NT2/D1 (cell line): ENCODE measurements at regions not wholly inside any gene's neighbourhood (a gene's known extent, or its start where the extent isn't known, plus 50 kb on each side); places are given as distances from the start of the nearest gene placed in this dataset.

Experiments
- DNase-seq: peaks from one replicate; pipeline ENCODE4 v3.0.0-alpha.2; 2011; ENCODE audit warnings: low read depth, low spot score
- H3K27me3 ChIP-seq: 2 replicates; pipeline ENCODE4 v1.6.0; 2011; ENCODE audit warnings: mild to moderate bottlenecking; ENCODE audit not compliant: insufficient read length, insufficient read depth
- H3K36me3 ChIP-seq: 2 replicates; pipeline ENCODE4 v1.6.1; 2011; ENCODE audit warnings: mild to moderate bottlenecking, low read length, mixed read lengths; ENCODE audit not compliant: insufficient read depth, insufficient read length
- H3K4me1 ChIP-seq: 2 replicates; pipeline ENCODE4 v1.5.1; 2011; ENCODE audit not compliant: insufficient read depth, insufficient read length
- H3K4me3 ChIP-seq: 2 replicates; pipeline ENCODE4 v1.5.1; 2011; ENCODE audit warnings: low read depth; ENCODE audit not compliant: insufficient read length
- H3K9ac ChIP-seq: 2 replicates; pipeline ENCODE4 v1.6.0; 2011; ENCODE audit warnings: low read depth; ENCODE audit not compliant: insufficient read length
- H3K9me3 ChIP-seq: 2 replicates; pipeline ENCODE4 v1.5.1; 2011; ENCODE audit warnings: mild to moderate bottlenecking, low read length; ENCODE audit not compliant: insufficient read depth
- SUZ12 ChIP-seq: IDR thresholded peaks from 2 replicates; pipeline ENCODE4 v1.6.1; 2011; ENCODE audit not compliant: insufficient read length, insufficient read depth; ENCODE audit errors: extremely low read depth
- YY1 ChIP-seq: IDR thresholded peaks from 2 replicates; pipeline ENCODE4 v1.6.1; 2011; ENCODE audit not compliant: insufficient read length, insufficient read depth
- ZNF274 ChIP-seq: IDR thresholded peaks from 2 replicates; pipeline ENCODE4 v1.6.1; 2011; ENCODE audit warnings: mild to moderate bottlenecking, low read depth, low read length

GRCh38 chr12:11959117-11959823 lies 111.5 kb upstream of the BCL2L14 start:
- DNase-seq: no peak
- Histone ChIP-seq H3K9ac (no peak overlapping the region), H3K4me1 (peaks cover 15% of the 10 kb centered on the region), H3K36me3 (no peaks in the 10 kb centered on the region), H3K9me3 (no peaks in the 10 kb centered on the region), H3K4me3 (no peak overlapping the region), H3K27me3 (no peaks in the 10 kb centered on the region)
- no peak for TF ChIP-seq SUZ12
- no peak for TF ChIP-seq YY1
- TF ChIP-seq ZNF274: no peak

- no peaks in the 10 kb centered on the region for H3K36me3 ChIP-seq
- TF ChIP-seq ZNF274 (no peak), SUZ12 (no peak), YY1 (no peak)
- no peaks in the 10 kb centered on the region for H3K9me3 ChIP-seq
- peaks cover 15% of the 10 kb centered on the region for H3K4me1 ChIP-seq
- no peak overlapping the region for H3K4me3 ChIP-seq
- DNase-seq: no peak
- no peaks in the 10 kb centered on the region for H3K27me3 ChIP-seq
- H3K9ac ChIP-seq: no peak overlapping the region
Measured at GRCh38 chr12:11960646-11961045, 110.1 kb upstream of the BCL2L14 start.

- Histone ChIP-seq H3K36me3 (no peaks in the 10 kb centered on the region), H3K27me3 (no peaks in the 10 kb centered on the region), H3K4me1 (peaks cover 15% of the 10 kb centered on the region), H3K4me3 (no peak overlapping the region), H3K9ac (no peak overlapping the region), H3K9me3 (no peaks in the 10 kb centered on the region)
- DNase-seq: no peak
- no peak for TF ChIP-seq SUZ12
- TF ChIP-seq YY1: no peak
- TF ChIP-seq ZNF274: no peak
Measured at GRCh38 chr12:11961686-11962085, 109.1 kb upstream of the BCL2L14 start.

DNA sequence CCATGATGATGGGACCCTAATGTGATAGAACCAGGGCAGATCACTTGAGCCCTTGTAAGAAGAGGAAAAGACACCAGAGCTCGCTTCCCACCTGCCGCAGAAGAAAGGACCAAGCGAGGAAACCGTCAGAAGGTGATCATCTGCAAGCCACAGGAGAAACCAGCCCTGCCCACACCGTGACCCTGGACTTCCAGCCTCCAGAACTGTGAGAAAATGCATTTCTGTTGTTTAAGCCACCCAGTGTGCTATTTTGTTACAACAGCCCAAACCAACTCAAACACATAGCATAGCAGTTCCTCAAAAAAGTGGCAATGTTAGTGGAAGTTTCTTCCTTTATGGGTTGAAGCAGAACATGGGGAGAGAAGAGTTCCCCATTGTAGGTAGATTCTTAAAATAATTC lies 107.9 kb upstream of the BCL2L14 start:
- Histone ChIP-seq H3K27me3 (no peaks in the 10 kb centered on the region), H3K4me3 (no peak overlapping the region), H3K36me3 (no peaks in the 10 kb centered on the region), H3K9ac (no peak overlapping the region), H3K9me3 (no peaks in the 10 kb centered on the region), H3K4me1 (peaks cover 15% of the 10 kb centered on the region)
- TF ChIP-seq YY1: no peak
- TF ChIP-seq SUZ12: no peak
- no peak for DNase-seq

GRCh38 chr12:11963841-11964471 lies 106.8 kb upstream of the BCL2L14 start:
- DNase-seq: no peak
- Histone ChIP-seq H3K27me3 (no peaks in the 10 kb centered on the region), H3K4me1 (peaks cover 7% of the 10 kb centered on the region), H3K4me3 (no peak overlapping the region), H3K9ac (no peak overlapping the region), H3K9me3 (no peaks in the 10 kb centered on the region), H3K36me3 (no peaks in the 10 kb centered on the region)
- TF ChIP-seq ZNF274 (no peak), SUZ12 (no peak), YY1 (no peak)

- H3K9ac ChIP-seq: no peak overlapping the region
- no peak for DNase-seq
- H3K36me3 ChIP-seq: no peaks in the 10 kb centered on the region
- H3K27me3 ChIP-seq: no peaks in the 10 kb centered on the region
- no peaks in the 10 kb centered on the region for H3K9me3 ChIP-seq
- no peak overlapping the region for H3K4me3 ChIP-seq
- no peak for TF ChIP-seq ZNF274
- TF ChIP-seq SUZ12: no peak
- no peak for TF ChIP-seq YY1
- peaks cover 3% of the 10 kb centered on the region for H3K4me1 ChIP-seq
Measured at GRCh38 chr12:11965258-11965910, 105.4 kb upstream of the BCL2L14 start.

DNA sequence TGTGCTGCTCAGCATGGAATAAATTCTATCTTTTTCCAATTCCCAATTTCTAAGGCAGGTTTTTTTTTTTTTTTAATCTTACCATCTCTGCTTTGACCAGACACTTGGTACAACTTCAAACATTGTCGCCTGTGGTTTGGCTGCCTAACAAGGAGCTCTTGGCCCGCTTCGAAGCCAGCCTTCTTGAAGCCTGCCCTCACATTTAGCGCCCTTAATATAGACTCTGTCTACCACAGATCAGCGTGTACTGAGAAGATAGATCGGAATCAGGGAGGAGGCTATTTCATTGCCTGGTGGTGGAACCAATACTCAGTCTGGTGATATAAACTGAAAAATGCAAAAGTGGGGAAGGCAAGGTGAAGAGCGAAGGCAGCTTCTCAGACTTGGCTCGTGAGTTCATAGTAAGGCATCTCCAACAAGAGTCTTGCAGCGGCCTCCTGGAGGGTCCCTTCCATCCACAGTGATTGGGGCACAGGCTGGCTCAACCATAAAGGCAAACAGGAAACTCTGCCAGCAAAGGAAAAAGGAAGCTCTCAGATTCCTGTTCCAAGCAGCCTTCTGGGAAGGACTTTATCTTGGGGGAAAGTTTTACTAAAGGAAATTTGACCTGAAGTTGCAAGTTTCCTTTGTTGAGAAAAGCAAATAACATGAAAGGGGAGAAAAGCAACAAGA lies 103.2 kb upstream of the BCL2L14 start:
- DNase-seq: no peak
- TF ChIP-seq SUZ12: no peak
- TF ChIP-seq YY1: no peak
- no peaks in the 10 kb centered on the region for H3K27me3 ChIP-seq
- no peak overlapping the region for H3K9ac ChIP-seq
- H3K9me3 ChIP-seq: no peaks in the 10 kb centered on the region
- no peaks in the 10 kb centered on the region for H3K4me1 ChIP-seq
- no peak overlapping the region for H3K4me3 ChIP-seq
- H3K36me3 ChIP-seq: no peaks in the 10 kb centered on the region
